ENCODE measurements at regions not wholly inside any gene's neighbourhood (a gene's known extent, or its start where the extent isn't known, plus 50 kb on each side); places are given as distances from the start of the nearest gene placed in this dataset.
"Not testable (repeated sequence)": the region's sequence is repeated elsewhere in the genome, so short reads cannot be mapped to it uniquely, and the experiment has no call there.

DNA sequence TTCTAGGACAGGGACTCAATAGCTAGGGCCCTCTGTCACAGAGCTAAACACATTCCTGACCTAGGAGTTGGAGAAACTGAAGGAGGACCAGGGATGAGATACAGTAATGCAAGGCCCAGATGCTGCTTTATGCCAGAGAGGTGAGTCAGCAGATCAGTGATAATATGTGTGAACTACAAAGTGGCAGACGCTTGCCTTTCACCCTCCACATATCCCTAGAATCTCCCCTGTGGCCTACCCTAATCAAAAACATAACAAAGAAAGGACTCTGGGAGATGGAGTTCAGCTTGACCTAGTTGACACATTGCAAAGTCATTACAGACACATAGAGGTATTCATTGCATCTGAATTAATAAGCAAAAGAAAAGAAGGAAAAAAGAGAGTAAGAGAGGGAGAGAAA, 417.6 kb upstream of the DYNLRB2 start:
- DNase-seq (ENCODE audit: low spot score) = no peak

DNA sequence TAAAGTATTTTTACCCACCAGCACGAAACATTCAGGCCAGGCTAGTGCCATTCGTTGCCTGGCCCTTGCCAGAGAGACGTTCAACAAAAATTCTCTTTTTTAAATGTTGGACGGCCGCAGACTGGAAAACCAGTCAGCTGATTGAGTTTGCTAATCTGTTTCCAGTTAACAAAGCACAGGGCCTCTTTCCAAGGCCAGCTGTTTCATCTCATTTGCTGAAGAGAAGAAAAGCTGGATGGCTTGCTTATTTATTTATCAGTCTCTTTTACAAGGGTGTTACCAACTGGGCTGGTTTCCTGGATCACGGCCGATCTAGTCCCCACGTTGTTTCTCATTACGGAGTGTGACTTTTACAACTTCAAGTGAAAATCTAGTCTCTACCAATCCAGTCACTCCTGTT, 418.7 kb upstream of the DYNLRB2 start:
- DNase-seq (ENCODE audit: low spot score) = no peak

DNA sequence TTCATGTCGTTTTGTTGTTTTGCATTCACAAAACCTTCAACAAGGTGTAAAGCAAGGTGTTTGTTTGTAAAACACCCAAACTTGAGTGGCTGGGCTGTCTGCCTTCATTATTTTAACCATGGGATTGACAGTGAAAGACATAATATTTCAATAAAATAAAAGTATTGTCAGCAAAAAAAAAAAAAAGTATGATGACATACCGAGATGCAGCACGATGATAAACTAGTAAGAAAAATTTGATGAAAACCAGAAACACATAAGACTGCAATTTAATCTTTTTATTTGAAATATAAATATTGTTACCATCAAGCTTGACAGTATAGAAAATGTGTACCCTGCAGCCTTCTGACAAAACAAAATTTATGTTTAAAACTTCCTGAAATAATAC, 419.3 kb upstream of the DYNLRB2 start:
- DNase-seq (ENCODE audit: low spot score) = no peak

DNA sequence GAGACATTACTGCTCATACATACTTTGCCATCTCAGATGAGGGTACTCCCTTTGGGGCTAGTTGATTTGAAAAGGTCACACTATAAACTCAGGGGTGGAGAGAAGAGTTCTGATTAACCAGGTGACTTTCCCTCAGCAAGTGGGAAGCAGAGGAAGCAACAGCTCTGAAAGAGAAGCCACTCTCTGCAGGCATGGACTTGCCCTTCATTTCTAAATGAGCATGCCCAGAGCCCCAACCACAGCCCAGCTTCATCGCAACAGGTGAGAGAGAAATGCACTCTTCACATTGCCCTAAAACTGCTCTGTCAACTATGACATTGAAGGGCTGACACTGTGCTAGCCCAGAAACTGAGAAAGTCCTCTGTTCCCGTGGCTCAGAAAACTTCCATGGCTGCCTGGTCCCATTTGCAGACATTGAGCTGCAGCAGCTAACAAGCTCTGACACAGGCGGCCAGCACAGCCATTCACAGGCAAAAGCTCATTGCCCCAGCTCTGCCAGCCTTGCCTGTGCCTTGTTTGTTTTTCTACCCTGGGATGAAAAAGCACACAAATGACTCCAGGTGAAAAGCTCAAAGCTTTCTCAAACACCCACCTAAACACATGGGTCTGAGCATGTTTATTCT, 419.8 kb upstream of the DYNLRB2 start:
- no peak for DNase-seq (ENCODE audit: low spot score)

DNA sequence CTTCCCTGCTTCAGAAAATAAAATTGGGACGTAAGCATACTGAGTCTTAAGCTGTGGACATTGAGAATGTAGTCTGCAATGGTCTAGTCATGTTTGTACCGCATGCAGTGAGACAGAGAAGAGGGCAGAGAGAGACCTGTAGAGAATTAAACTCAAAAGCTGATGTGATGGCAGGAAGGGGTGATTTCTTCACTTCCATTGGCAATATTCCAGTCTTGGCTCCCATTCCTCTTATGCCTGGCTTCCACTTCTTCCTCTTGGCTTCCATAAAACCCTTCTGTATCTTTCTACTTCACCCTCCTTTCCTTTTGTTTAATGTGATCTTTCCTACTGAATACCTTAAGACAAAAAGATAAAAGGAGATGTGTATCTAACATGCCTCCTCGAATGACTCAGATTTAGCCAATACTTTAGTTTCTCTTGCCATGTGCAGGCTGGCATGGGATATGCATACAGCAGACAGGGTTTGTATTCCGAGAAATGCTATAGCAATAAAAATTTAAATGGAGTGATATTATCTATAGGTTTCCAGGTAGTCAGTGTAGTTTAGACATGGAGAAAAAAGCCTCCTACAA, 423.1 kb upstream of the DYNLRB2 start:
- DNase-seq (ENCODE audit: low spot score) = no peak

DNA sequence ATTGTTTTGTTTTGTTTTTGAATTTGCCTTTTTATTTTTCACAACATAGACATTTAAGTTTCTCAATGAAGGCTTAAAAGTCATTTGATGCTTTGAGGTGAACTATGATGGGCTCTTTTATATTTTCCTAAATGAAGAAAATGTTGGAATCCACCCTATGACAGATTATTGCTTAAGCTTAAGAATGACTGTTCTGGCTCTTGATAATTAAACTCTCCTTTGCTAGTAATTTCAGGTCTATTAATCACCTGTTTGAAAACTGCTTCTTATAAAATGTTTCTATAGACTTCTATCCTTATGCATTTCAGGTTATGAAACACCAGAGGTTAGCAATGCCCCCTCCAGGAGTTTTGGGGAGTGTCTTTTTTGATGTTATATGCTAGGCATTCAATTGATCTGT, 424.1 kb upstream of the DYNLRB2 start:
- DNase-seq (ENCODE audit: low spot score) = no peak

DNA sequence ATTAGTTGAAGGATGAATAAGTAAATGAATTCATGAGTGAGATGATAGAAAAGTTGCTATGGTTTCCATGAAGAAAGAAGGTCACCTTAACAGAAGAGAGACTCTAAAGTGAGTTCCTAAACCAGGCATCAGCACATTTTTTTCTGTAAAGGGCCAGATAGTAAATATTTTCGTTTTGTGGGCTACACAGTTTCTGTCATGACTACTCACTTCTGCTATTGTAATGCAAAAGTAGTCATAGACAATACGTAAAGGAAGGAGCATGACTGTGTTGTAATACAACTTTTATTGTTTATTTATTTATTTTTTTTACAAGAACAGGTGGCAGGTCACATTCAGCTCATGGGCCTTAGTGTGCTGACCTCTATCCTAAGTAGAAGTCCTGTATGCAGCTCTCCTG, 426.1 kb upstream of the DYNLRB2 start:
- DNase-seq (ENCODE audit: low spot score) = no peak

DNA sequence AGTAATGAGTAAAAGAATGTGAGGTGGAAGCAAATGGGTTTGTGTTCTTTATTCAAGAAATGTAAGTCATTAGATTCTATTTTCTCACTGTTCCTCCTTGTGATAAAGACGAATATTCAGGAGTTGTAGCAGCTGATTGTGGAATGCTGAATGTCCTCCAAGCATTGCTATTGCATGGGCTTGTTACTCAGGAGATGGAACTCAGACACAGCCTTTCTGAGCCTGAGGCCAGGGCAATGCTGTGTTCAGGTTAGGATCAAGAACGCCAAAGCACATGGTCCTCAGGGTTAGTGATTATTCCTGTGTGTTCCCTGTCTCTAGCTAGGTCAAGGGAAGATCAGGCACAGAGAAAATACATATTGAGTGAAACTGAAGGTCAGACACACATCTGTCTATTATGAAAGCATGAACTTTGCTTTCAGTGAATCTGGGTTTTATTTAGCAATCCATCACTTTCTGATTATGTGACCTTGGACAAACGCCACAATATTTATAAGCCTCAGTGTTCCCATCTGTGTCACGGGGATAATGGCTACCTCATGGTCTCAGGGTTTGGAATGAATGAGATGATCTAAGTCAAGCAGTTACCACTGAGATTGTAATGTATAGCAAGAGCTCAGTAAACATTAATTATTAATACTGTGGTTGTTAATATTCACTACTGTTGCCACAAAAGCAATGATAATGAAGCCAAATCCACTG, 426.8 kb upstream of the DYNLRB2 start:
- no peak for DNase-seq (ENCODE audit: low spot score)

DNA sequence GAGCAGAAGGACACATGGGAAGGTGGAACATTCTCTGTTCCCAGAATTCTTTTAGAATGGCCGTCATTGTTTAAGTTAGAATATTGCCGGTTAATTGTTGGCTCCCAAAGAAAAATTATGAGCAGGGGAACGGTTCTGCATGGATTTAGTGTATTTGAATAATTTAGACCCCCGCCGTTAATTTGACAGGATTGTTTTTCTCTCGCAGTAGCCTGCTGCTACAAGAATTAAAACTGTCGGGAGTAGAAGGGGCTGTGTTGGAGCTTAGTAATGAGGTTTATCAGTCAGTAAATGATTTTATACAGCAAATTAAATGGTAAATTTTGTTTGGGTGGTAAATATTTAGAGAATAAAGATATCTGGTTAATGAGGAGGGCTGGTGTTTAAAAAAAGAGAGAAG, 431.2 kb upstream of the DYNLRB2 start:
- DNase-seq (ENCODE audit: low spot score) = no peak

DNA sequence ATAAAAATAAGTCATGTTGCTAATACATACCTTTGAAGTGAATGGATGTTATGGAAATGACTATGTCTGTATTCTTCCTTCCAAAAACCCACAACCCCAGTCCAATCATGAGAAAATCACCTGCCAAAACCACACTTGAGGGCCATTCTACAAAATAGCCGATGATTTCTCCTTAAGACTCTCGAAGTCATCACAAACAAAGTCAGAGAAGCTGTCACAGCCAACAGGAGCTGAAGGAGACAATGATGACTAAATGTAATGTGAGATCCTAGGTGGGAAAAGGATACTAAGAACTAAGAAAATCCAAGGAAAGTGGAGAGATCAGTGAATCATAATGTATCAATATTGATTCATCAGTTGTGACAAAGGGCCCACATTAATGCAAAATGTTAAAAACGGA, 432.9 kb upstream of the DYNLRB2 start:
- no peak for DNase-seq (ENCODE audit: low spot score)

DNA sequence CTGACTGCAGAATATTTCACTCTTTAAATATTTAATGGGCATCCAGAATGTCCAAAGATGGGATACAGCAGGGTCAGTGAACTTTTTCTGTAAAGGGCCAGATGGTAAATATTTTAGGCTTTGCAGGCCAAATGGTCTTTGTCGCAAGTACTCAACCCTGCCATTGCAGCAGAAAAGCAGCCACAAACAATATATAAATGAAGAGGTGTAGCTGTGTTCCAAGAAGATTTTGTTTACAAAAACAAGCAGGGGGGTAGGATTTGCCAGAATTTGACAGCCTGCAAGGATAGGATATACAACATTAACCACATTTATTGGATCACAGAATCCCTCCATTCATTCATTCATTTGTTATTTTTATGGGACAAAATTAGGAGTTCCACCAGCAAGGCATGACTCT, 435.0 kb upstream of the DYNLRB2 start:
- no peak for DNase-seq (ENCODE audit: low spot score)

DNA sequence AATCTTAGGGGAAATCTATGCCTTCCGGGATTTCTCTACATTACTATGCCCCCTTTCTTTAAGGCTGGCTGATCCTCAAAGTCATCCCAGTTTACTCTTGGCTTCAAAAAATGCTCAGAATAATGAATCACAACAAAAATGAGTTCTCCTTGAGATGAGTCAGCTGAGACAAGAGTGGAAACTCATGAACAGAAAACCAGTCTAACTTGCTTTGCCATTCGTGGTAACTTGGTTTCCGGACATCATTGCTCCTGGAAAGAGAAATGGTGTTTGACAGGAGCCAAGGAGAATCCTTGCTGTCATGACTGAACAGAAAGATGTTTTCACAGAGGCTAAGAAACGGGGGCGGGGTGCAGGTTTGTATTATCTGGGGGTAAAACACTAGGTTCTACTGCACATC, 435.6 kb upstream of the DYNLRB2 start:
- no peak for DNase-seq (ENCODE audit: low spot score)

DNA sequence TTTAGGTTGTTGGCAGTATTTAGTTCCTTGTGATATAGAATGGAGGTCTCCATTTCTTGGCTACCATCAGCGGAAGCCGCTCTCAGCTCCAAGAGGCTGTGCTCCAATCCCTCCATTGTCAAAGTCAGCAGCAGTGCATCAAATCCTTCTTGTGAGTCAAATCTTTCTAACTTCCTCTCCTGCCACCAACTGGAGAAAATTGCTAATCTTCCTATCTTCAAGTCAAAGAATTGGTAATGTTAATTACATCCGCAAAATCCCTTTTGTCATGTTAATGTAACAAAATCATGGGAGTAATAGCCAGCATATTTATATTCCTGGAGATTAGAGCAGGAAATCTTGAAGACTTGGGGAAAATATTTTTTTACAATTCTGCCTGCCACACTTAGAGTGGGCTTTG, 436.4 kb upstream of the DYNLRB2 start:
- no peak for DNase-seq (ENCODE audit: low spot score)

DNA sequence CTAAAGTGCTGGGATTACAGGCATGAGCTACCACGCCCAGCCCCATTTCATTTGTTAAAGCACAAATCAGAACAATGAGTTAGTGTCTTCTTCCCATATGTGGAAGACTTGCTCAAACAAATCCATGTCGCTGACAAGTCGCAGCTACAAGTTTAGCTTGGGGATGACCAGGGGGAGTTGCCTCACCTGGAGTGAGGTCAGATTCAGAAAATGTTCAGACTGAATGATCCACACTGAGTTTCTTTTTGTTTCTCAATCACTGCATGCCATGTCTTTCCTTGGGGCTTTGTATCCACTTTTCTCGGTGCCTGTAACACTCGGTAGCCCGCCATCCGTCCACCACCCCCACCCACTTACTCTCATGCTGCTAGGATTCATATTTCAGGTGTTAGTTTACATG, 437.3 kb upstream of the DYNLRB2 start:
- no peak for DNase-seq (ENCODE audit: low spot score)

DNA sequence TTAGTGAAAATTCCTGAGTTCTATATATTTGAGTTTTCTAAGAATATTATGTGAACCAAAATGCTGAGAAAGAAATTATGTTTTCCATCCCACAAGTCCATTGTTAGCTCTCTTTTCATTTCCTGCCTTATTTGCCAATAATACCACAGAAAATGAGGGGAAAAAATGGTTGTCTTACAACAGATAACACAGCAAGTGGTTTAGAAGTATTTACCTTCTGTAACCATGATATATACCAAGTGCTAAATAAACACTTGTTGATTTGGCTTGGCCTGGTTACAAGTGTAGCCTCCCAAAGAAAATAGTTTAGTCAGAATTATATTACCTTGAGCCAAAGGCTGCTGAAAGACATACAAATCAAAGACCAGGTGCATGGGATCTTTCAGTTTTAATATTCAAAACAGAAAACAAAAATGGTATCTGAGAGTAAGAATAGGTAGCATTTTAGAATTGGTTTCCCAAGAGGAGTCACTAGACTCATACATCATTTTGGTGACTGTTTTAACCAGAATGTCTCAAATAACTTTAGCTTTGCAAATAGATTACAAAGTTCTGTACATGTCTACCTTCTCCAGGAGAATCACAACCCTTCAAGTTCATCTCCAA, 439.8 kb upstream of the DYNLRB2 start:
- no peak for DNase-seq (ENCODE audit: low spot score)

DNA sequence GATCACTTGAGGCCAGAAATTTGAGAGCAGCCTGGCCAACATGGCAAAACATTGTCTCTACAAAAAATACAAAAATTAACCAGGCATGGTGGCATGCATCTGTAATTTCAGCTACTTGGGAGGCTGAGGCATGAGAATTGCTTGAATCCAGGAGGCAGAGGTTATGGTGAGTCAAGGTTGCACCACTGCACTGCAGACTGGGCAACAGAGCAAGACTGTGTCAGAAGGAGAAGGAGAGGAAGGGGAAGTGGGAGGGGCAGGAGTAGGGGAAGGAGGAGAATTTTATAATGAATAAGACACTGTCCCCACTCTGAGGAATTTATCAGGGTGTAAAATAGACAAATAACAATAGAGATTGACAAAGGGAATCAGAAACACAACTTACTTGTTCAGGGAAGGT, 440.6 kb upstream of the DYNLRB2 start:
- DNase-seq (ENCODE audit: low spot score) = no peak

DNA sequence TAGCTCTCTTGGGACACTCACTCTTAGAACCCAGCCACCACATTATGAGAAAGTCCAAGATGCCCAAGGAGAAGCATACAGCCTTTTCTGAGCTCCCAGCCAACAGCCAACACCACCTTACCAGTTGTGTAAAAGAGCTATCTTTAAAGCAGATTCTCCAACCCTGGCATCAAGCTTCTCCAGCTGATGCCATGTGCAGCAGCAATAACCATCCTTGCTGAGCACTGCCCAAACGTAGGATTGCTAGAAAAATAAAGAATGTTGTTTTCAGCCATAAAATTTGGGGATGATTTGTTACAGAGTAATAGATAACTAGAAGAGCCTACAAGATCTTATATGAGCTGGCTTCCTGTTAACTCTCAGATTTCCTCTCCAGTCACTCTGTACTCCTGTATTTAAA, 443.7 kb upstream of the DYNLRB2 start:
- no peak for DNase-seq (ENCODE audit: low spot score)

DNA sequence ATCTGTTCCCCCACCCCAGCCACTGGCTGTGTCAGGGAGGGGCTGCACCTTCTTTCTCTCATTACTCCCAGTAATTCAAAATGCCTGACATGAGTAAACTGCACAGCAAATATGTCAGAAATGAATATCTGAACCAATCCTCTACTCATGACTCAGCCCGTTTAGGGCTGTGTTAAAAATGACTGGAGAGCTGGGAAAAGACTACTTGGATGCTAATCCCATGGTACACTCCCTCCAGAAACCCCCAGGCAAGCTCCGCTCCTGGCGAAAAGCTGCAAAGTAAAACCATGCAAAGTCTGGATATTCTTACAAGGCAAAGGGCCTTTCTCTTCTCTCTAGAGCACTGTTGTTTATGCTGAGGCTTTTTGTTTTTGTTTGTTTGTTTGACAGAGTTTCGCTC, 448.1 kb upstream of the DYNLRB2 start:
- DNase-seq (ENCODE audit: low spot score) = no peak

DNA sequence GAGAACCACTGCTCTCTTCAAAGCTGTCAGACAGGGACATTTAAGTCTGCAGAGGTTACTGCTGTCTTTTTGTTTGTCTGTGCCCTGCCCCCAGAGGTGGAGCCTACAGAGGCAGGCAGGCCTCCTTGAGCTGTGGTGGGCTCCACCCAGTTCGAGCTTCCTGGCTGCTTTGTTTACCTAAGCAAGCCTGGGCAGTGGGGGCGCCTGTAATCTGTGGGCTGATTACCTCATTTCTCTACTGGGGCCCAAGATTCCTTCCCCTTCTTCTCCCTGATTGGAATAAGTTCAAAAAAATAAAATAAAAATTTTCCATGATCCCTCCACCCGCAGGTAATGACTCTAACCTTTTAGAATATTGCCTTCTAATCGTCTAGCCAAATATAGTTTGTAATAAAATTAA, 449.3 kb upstream of the DYNLRB2 start:
- not testable (repeated sequence) for DNase-seq (ENCODE audit: low spot score)

DNA sequence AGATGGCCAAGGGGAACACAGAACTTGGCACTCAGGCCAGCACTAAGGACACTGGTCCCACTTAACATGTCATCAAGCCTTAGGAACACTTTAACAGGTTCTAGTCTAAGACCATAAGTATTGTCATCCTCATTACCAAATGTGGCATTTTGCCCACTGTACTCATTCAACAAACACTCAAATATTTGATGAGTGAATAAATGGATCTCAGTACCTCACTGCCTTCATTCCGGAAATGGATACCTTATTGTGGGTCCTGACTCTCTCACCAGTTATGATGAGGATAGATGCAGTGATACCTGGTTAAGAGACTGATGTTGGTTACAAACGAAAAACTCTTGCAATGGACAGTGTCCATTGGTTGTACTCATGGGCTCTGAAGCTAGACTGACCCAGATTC, 455.2 kb upstream of the DYNLRB2 start:
- no peak for DNase-seq (ENCODE audit: low spot score)

DNA sequence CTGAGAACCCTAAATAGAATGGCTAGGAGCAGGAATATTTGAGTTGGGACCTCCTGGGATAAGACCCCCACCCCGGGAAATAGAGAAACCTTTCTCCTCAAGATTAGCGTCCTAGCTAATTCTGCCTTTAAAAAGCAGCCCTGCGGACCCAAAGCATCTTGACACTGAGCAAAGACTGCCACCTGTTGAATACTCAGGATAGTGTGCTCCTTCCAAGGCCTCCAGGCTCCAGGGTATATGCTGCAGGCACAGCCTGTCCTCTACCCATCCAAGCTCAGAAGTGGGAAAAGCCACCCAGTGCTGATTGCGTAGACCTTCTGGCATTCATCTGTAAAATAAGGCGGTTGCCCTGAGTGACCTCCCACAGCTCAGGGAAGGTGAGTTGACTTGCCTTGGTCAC, 456.2 kb upstream of the DYNLRB2 start:
- peak; percentile 41 for DNase-seq (ENCODE audit: low spot score)

DNA sequence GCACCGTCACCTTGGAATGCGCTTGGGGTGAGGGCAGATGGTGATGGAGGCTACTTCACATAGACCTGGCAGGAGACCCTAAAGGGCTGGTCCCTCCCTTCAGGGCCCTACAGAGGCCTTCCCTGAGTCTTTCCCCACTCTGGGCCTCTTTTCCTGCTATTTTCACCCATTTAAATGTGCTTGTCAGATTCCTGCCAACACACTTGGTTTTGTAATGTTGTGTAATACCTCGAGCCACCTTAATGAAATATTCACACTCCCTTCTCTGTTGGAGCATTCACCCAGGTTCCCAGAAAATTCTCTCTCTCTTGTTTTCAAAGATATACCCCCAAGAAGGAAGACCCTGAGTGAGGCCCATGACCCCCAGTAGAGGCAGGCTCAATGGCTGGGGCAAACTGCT, 456.6 kb upstream of the DYNLRB2 start:
- no peak for DNase-seq (ENCODE audit: low spot score)

DNA sequence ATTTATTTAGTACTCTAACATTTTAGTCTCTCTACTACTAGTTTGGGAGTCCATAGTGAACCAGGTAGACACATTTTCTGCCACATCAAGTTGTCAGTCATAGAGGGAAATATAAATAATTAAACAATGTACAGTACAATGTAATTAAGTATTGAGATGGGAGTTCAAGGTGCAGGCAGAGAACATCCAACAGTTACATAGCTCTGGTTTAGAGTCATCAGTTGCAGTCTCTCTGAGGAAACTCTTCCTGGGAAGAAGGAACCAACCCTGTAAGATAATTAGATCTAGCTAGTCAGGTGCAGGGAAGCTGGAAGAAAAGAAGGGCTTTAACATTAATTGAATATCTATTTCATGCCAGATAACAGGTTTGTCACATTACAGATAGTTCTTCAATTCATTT, 457.9 kb upstream of the DYNLRB2 start:
- DNase-seq (ENCODE audit: low spot score) = no peak

DNA sequence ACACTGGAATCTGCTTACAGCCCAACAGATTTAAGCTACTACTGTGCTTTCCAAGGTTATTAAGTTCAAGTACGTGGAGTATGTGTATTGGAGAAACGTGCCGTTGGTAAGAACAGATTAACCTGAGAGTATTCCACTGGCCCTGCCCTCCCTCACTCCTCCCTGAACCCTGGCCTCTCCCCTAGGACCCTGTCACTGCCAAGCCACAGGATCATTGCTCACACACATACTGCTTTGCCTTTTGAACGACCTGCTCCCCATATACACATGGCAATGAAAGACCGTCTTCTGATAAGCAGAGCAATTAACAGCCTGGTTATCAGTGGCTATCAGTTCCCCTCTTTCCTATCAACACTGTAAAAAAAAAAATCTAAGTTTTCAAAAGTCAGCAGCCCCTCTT, 458.9 kb upstream of the DYNLRB2 start:
- DNase-seq (ENCODE audit: low spot score) = no peak
